ENCODE measurements at regions not wholly inside any gene's neighbourhood (a gene's known extent, or its start where the extent isn't known, plus 50 kb on each side); places are given as distances from the start of the nearest gene placed in this dataset.

- TF ChIP-seq HDAC2 (IDR thresholded peaks at IDR 0.05; ENCODE audit: borderline replicate concordance in 1 of 2, low read depth in 2 of 2, low read length in 2 of 2) (no peak), E2F6 (IDR thresholded peaks at IDR 0.05) (no peak), ZNF274 (IDR thresholded peaks at IDR 0.05; ENCODE audit: borderline replicate concordance, extremely low read depth, low read length) (no peak), MAFK (IDR thresholded peaks at IDR 0.05; ENCODE audit: low read depth, low read length) (no peak), SAP30 (IDR thresholded peaks at IDR 0.05; ENCODE audit: insufficient read depth, insufficient replicate concordance, low read length) (no peak), RBBP5 (IDR thresholded peaks at IDR 0.05; ENCODE audit: borderline replicate concordance, low read depth, low read length) (no peak)
Observed at GRCh38 chr20:40449974-40450616, 238.9 kb downstream of the MAFB start (continued).
